ENCODE measurements at regions not wholly inside any gene's neighbourhood (a gene's known extent, or its start where the extent isn't known, plus 50 kb on each side); places are given as distances from the start of the nearest gene placed in this dataset.

DNA sequence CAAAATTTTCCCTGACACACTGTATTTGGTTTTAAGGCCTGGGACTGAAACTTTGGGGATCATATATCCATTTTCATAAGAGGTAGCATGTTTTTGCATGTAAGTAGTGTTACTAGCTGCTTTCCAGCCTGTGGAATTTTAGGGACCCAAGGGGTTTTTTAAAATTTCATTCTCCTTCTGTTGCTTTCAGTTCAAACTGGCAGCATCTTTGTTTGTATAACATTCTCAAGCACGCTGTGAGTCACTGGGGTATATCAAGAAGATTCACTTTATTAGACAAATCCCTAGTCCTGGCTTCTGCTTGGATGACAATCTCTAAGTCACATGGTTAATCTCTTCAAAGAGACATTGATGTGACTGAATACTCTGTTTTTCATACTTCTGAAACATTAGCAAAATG, 479.0 kb downstream of the CYLC2 start:
- Histone ChIP-seq H3K27ac (ENCODE audit: low read depth in 2 of 2, low read length in 2 of 2) (no peak overlapping the region), H3K4me3 (ENCODE audit: low read length in 3 of 3) (no peak overlapping the region), H3K9ac (ENCODE audit: low read length in 3 of 3) (no peak overlapping the region), H3K27me3 (ENCODE audit: control insufficient read depth, insufficient read depth, low read length) (no peaks in the 10 kb centered on the region), H3K4me1 (ENCODE audit: control insufficient read depth in 2 of 3, insufficient read depth in 2 of 3, low read depth in 1 of 3, low read length in 3 of 3) (no peaks in the 10 kb centered on the region), H3K36me3 (ENCODE audit: control insufficient read depth in 2 of 3, insufficient read depth in 3 of 3, low read length in 3 of 3) (no peaks in the 10 kb centered on the region), H3K9me3 (ENCODE audit: control insufficient read depth in 2 of 3, insufficient read depth in 1 of 3, low read length in 3 of 3) (no peaks in the 10 kb centered on the region)
- no peak for FAIRE-seq
- no peak for DNase-seq
- intact Hi-C loops (cut with DNase I), result no loop called here
- no peak for TF ChIP-seq CTCF (IDR thresholded peaks at IDR 0.05; ENCODE audit: borderline replicate concordance, extremely low read depth, insufficient read depth)

- Histone ChIP-seq H3K9me3 (ENCODE audit: control insufficient read depth in 2 of 3, insufficient read depth in 1 of 3, low read length in 3 of 3) (no peaks in the 10 kb centered on the region), H3K36me3 (ENCODE audit: control insufficient read depth in 2 of 3, insufficient read depth in 3 of 3, low read length in 3 of 3) (no peaks in the 10 kb centered on the region), H3K4me3 (ENCODE audit: low read length in 3 of 3) (no peak overlapping the region), H3K27ac (ENCODE audit: low read depth in 2 of 2, low read length in 2 of 2) (no peak overlapping the region), H3K4me1 (ENCODE audit: control insufficient read depth in 2 of 3, insufficient read depth in 2 of 3, low read depth in 1 of 3, low read length in 3 of 3) (no peaks in the 10 kb centered on the region), H3K9ac (ENCODE audit: low read length in 3 of 3) (no peak overlapping the region), H3K27me3 (ENCODE audit: control insufficient read depth, insufficient read depth, low read length) (no peaks in the 10 kb centered on the region)
- FAIRE-seq (no peak), DNase-seq (peak in 1 of 5 donors; percentile 66)
- intact Hi-C loops (cut with DNase I), result no loop called here
- TF ChIP-seq CTCF (IDR thresholded peaks at IDR 0.05; ENCODE audit: borderline replicate concordance, extremely low read depth, insufficient read depth), result no peak
Measured at GRCh38 chr9:103483471-103484096, 488.5 kb downstream of the CYLC2 start.

DNA sequence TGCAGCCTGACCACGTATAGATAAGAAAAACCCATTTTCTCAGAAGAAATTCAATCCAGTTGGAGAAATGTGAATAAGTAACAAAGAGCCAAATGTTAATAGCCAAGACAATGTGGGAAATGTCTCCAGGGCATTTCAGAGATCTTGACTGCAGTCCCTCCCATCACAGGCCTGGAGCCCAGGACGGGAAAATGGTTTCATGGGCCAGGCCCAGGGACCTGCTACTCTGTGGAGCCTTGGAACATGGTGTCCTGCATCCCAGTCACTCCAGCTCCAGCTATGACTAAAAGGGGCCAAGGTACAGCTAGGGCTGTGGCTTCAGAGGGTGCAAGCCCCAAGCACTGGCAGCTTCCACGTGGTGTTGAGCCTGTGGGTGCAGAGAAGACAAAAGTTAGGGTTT, 490.0 kb downstream of the CYLC2 start:
- Histone ChIP-seq H3K27me3 (ENCODE audit: control insufficient read depth, insufficient read depth, low read length) (no peaks in the 10 kb centered on the region), H3K27ac (ENCODE audit: low read depth in 2 of 2, low read length in 2 of 2) (no peak overlapping the region), H3K9me3 (ENCODE audit: control insufficient read depth in 2 of 3, insufficient read depth in 1 of 3, low read length in 3 of 3) (no peaks in the 10 kb centered on the region), H3K4me1 (ENCODE audit: control insufficient read depth in 2 of 3, insufficient read depth in 2 of 3, low read depth in 1 of 3, low read length in 3 of 3) (no peaks in the 10 kb centered on the region), H3K9ac (ENCODE audit: low read length in 3 of 3) (no peak overlapping the region), H3K36me3 (ENCODE audit: control insufficient read depth in 2 of 3, insufficient read depth in 3 of 3, low read length in 3 of 3) (no peaks in the 10 kb centered on the region), H3K4me3 (ENCODE audit: low read length in 3 of 3) (no peak overlapping the region)
- FAIRE-seq, result no peak
- no peak for TF ChIP-seq CTCF (IDR thresholded peaks at IDR 0.05; ENCODE audit: borderline replicate concordance, extremely low read depth, insufficient read depth)
- intact Hi-C loops (cut with DNase I), result no loop called here
- DNase-seq, result peak in 1 of 5 donors; percentile 56

- no peaks in the 10 kb centered on the region for H3K9me3 ChIP-seq (ENCODE audit: control insufficient read depth in 2 of 3, insufficient read depth in 1 of 3, low read length in 3 of 3)
- DNase-seq (no peak), FAIRE-seq (no peak)
- intact Hi-C loops (cut with DNase I), result no loop called here
- H3K27me3 ChIP-seq (ENCODE audit: control insufficient read depth, insufficient read depth, low read length), result no peaks in the 10 kb centered on the region
- H3K4me1 ChIP-seq (ENCODE audit: control insufficient read depth in 2 of 3, insufficient read depth in 2 of 3, low read depth in 1 of 3, low read length in 3 of 3), result no peaks in the 10 kb centered on the region
- no peak for TF ChIP-seq CTCF (IDR thresholded peaks at IDR 0.05; ENCODE audit: borderline replicate concordance, extremely low read depth, insufficient read depth)
- H3K4me3 ChIP-seq (ENCODE audit: low read length in 3 of 3), result no peak overlapping the region
- H3K27ac ChIP-seq (ENCODE audit: low read depth in 2 of 2, low read length in 2 of 2), result no peak overlapping the region
- H3K9ac ChIP-seq (ENCODE audit: low read length in 3 of 3), result no peak overlapping the region
- no peaks in the 10 kb centered on the region for H3K36me3 ChIP-seq (ENCODE audit: control insufficient read depth in 2 of 3, insufficient read depth in 3 of 3, low read length in 3 of 3)
Measured at GRCh38 chr9:103514767-103515166, 519.6 kb downstream of the CYLC2 start.

Measured in kidney (tissue), 13 donors.